Astrocyte (in vitro differentiated cells and primary cell): ENCODE measurements at regions not wholly inside any gene's neighbourhood (a gene's known extent, or its start where the extent isn't known, plus 50 kb on each side); places are given as distances from the start of the nearest gene placed in this dataset.

Experiments used
- DNase-seq: peaks from one replicate; pipeline ENCODE4 v3.0.0-alpha.2; 2010; ENCODE audit warnings: low read depth
- FAIRE-seq: peaks from 2 replicates; lab custom pipeline; 2011; peaks lifted over from hg19 to GRCh38; lab: Jason Lieb, UNC
- H2AFZ ChIP-seq: 2 replicates; pipeline ENCODE4 v1.6.0; 2012; ENCODE audit warnings: low read depth, low read length, inconsistent platforms
- H3K27ac ChIP-seq: 2 replicates; pipeline ENCODE4 v1.5.1; 2011; ENCODE audit warnings: low read depth, low read length, inconsistent platforms
- H3K27me3 ChIP-seq: 2 replicates; pipeline ENCODE4 v1.6.0; 2011; ENCODE audit warnings: low read length, inconsistent platforms; ENCODE audit not compliant: insufficient read depth
- H3K36me3 ChIP-seq: 2 replicates; pipeline ENCODE4 v1.5.1; 2011; ENCODE audit warnings: low read length, inconsistent platforms; ENCODE audit not compliant: insufficient read depth
- H3K4me1 ChIP-seq: 2 replicates; pipeline ENCODE4 v1.5.1; 2011; ENCODE audit warnings: low read length, inconsistent platforms; ENCODE audit not compliant: insufficient read depth
- H3K4me2 ChIP-seq: 2 replicates; pipeline ENCODE4 v1.6.0; 2012; ENCODE audit warnings: low read length, inconsistent platforms
- H3K4me3 ChIP-seq: 2 replicates; pipeline ENCODE4 v1.5.1; 2011; ENCODE audit warnings: low read depth, mild to moderate bottlenecking, low read length, inconsistent platforms; ENCODE audit not compliant: insufficient read depth
- H3K79me2 ChIP-seq: 2 replicates; pipeline ENCODE4 v1.6.0; 2012; ENCODE audit warnings: mild to moderate bottlenecking, low read length, inconsistent platforms; ENCODE audit not compliant: insufficient read depth
- H3K9ac ChIP-seq: 2 replicates; pipeline ENCODE4 v1.6.0; 2012; ENCODE audit warnings: mild to moderate bottlenecking, low read length, inconsistent platforms
- H3K9me3 ChIP-seq: 2 replicates; pipeline ENCODE4 v1.5.1; 2012; ENCODE audit warnings: low read depth, mild to moderate bottlenecking, low read length, inconsistent platforms; ENCODE audit not compliant: insufficient read depth
- H4K20me1 ChIP-seq: 2 replicates; pipeline ENCODE4 v1.6.0; 2012; ENCODE audit warnings: low read length, inconsistent platforms; ENCODE audit not compliant: insufficient read depth
- H3K27ac Mint-ChIP-seq: one replicate; pipeline ENCODE4 v1.8.0; 2021; ENCODE audit warnings: mild to moderate bottlenecking, mixed read lengths; ENCODE audit not compliant: unreplicated experiment
- H3K27me3 Mint-ChIP-seq: one replicate; pipeline ENCODE4 v1.8.0; 2021; ENCODE audit warnings: low read depth, mixed read lengths; ENCODE audit not compliant: unreplicated experiment
- H3K36me3 Mint-ChIP-seq: one replicate; pipeline ENCODE4 v1.8.0; 2021; ENCODE audit warnings: low read depth, mixed read lengths; ENCODE audit not compliant: unreplicated experiment
- H3K4me1 Mint-ChIP-seq: one replicate; pipeline ENCODE4 v1.8.0; 2021; ENCODE audit warnings: low read depth, mixed read lengths; ENCODE audit not compliant: unreplicated experiment
- H3K4me3 Mint-ChIP-seq: one replicate; pipeline ENCODE4 v1.8.0; 2021; ENCODE audit warnings: mild to moderate bottlenecking, moderate library complexity, mixed read lengths; ENCODE audit not compliant: unreplicated experiment
- H3K9me3 Mint-ChIP-seq: one replicate; pipeline ENCODE4 v1.8.0; 2021; ENCODE audit warnings: mild to moderate bottlenecking, mixed read lengths; ENCODE audit not compliant: unreplicated experiment
- CTCF ChIP-seq: IDR thresholded peaks from 2 replicates; pipeline ENCODE4 v1.5.1; 2011; ENCODE audit warnings: low read depth, mild to moderate bottlenecking, inconsistent platforms, low read length, moderate library complexity; ENCODE audit not compliant: insufficient read depth
- EZH2 ChIP-seq: IDR thresholded peaks from 2 replicates; pipeline ENCODE4 v1.6.1; 2012; ENCODE audit warnings: mild to moderate bottlenecking, low read length, inconsistent platforms; ENCODE audit not compliant: insufficient read depth

DNA sequence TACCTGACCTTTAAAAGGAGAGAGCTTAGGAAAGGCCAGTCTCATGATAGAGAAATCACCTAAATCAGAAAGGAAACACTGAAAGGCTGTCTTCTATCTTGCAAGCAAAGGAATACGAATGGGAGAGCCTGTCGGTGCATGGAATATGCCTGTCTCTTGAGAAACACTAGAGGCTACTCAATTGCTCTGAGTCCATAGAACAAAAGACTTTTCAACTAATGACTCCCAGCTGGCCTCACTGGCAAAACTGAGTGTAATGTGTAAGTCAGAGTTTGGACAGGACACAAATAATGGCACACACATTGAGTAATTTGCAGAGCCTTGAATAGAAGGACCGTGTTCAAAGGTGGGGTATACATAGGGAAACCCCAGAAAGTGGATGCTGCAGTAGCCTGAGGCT lies 171.0 kb upstream of the ARHGAP20 start:
- Mint-ChIP-seq H3K27ac (no peak overlapping the region), H3K9me3 (peaks cover 3% of the 10 kb centered on the region), H3K27me3 (peaks cover 10% of the 10 kb centered on the region), H3K4me3 (no peak overlapping the region), H3K4me1 (no peaks in the 10 kb centered on the region), H3K36me3 (no peaks in the 10 kb centered on the region)
- Histone ChIP-seq H3K36me3 (no peaks in the 10 kb centered on the region), H3K9ac (no peak overlapping the region), H3K4me2 (no peak overlapping the region), H3K4me3 (no peak overlapping the region), H3K4me1 (no peaks in the 10 kb centered on the region), H4K20me1 (no peaks in the 10 kb centered on the region), H3K27me3 (no peaks in the 10 kb centered on the region), H3K27ac (no peak overlapping the region), H3K9me3 (no peaks in the 10 kb centered on the region), H3K79me2 (no peaks in the 10 kb centered on the region), H2AFZ (no peak overlapping the region)
- TF ChIP-seq EZH2 = no peak
- no peak for TF ChIP-seq CTCF
- no peak for DNase-seq
- FAIRE-seq = no peak

GRCh38 chr11:110878513-110878912 lies 166.3 kb upstream of the ARHGAP20 start:
- no peak overlapping the region for H3K4me3 Mint-ChIP-seq
- DNase-seq (peak; percentile 89), FAIRE-seq (no peak)
- H3K4me1 Mint-ChIP-seq = peaks cover 10% of the 10 kb centered on the region
- no peak overlapping the region for H3K27ac ChIP-seq
- no peak overlapping the region for H3K9ac ChIP-seq
- H3K36me3 Mint-ChIP-seq = no peaks in the 10 kb centered on the region
- no peak overlapping the region for H3K4me2 ChIP-seq
- no peaks in the 10 kb centered on the region for H4K20me1 ChIP-seq
- no peaks in the 10 kb centered on the region for H3K27me3 ChIP-seq
- TF ChIP-seq EZH2 (no peak), CTCF (no peak)
- H3K27ac Mint-ChIP-seq = no peak overlapping the region
- H3K4me3 ChIP-seq = no peak overlapping the region
- no peaks in the 10 kb centered on the region for H3K9me3 Mint-ChIP-seq
- no peaks in the 10 kb centered on the region for H3K27me3 Mint-ChIP-seq
- H3K4me1 ChIP-seq = no peaks in the 10 kb centered on the region
- no peaks in the 10 kb centered on the region for H3K36me3 ChIP-seq
- H3K79me2 ChIP-seq = no peaks in the 10 kb centered on the region
- H3K9me3 ChIP-seq = no peaks in the 10 kb centered on the region
- H2AFZ ChIP-seq = no peak overlapping the region

- H3K4me3 ChIP-seq = no peak overlapping the region
- no peak overlapping the region for H3K27ac ChIP-seq
- Mint-ChIP-seq H3K4me1 (peaks cover 10% of the 10 kb centered on the region), H3K36me3 (no peaks in the 10 kb centered on the region), H3K27ac (peak overlapping the region; percentile 38), H3K9me3 (no peaks in the 10 kb centered on the region), H3K27me3 (peaks cover 2% of the 10 kb centered on the region), H3K4me3 (no peak overlapping the region)
- no peaks in the 10 kb centered on the region for H3K36me3 ChIP-seq
- no peaks in the 10 kb centered on the region for H3K9me3 ChIP-seq
- TF ChIP-seq CTCF (no peak), EZH2 (no peak)
- H3K79me2 ChIP-seq = no peaks in the 10 kb centered on the region
- no peaks in the 10 kb centered on the region for H3K4me1 ChIP-seq
- FAIRE-seq (no peak), DNase-seq (no peak)
- no peaks in the 10 kb centered on the region for H3K27me3 ChIP-seq
- H2AFZ ChIP-seq = no peak overlapping the region
- no peaks in the 10 kb centered on the region for H4K20me1 ChIP-seq
- H3K9ac ChIP-seq = no peak overlapping the region
- H3K4me2 ChIP-seq = no peak overlapping the region
Measured at GRCh38 chr11:110874437-110875030, 162.3 kb upstream of the ARHGAP20 start.
